Activated CD8-positive, alpha-beta memory T cell treated with anti-CD3 and anti-CD28 coated beads, Interleukin-2, amount 50 U/mL, for 24 hours (primary cell): ENCODE measurements at regions not wholly inside any gene's neighbourhood (a gene's known extent, or its start where the extent isn't known, plus 50 kb on each side); places are given as distances from the start of the nearest gene placed in this dataset.

ENCODE experiments used
- DNase-seq: peaks from one replicate; pipeline ENCODE4 v3.0.0-alpha.2; 2020; ENCODE audit errors: extremely low read depth

DNA sequence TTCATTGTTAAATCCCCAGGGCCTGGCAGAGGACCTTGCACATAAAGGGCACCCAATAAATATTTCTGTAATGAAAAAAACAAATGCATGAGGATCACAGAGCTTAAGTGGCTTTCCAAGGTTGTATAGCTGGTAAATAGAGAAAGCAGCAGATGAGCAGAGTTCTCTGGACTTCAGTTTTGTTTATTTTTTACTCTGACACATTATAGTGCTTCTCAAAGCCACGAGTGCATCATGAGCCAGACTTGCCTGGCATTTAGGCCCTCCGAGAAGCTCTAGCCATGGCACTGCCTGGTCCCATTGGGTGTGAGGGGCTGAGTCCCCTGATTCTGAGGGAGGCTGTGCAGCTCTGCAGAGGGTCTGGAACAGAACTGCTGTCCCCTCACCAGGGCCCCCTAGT is 87.2 kb upstream of the ZNF32 start:
- DNase-seq, result no peak

DNA sequence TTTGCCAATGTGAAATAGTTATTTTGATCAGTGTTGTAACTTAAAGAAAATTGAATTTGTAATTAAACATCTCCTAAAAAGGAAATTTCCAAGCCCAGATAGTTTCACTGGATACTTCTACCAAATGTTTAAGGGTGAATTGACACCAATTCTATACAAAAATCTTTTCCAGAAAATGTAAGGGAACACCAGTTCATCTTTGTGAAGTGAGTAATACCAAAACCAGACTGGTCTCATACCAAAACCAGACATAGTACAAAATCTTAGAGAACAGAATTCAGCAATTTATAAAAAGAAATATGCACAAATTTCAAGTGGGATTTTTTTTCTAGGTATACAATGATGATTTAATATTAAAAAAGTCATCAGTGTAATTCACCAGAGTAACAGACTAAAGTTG is 86.0 kb upstream of the ZNF32 start:
- DNase-seq, result no peak

DNA sequence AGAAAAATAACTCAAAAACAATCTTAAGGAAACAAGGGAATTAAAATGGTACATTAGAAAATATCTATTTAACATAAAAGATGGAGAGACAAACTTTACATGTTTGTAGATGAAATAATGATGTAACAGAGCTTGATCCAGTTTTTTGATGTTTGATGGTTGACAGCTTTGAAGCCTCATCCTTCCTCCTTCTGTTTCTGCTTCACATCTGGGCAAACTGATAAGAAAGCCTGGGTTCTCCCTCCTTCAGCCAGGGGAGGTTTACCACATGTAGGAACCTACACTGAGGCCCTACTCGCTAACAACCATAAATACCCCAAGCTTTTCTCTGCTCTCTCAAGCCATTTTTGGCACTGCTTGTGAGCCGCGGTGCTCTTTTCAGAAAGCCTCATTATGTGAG is 82.8 kb upstream of the ZNF32 start:
- no peak for DNase-seq

DNA sequence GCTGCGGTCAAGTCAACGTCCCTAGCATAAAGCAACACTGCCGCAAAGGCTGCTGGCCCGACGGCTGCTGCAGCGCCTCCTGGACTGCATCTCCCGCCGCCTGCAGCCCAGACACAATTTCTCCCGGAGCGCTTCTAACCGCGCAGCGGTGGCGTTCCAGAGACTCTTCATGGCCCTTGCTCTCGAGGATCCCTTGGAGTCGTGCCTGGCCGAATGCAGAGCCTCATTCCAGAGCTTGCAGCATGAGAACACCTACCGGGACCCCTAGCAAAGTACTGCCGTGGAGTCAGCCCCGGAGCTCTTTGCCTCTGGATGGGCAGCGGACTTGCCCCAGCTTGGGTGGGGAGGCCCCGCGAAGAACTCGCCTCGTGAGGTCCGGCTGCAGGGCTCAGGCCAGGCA is 79.7 kb upstream of the ZNF32 start:
- no peak for DNase-seq

DNA sequence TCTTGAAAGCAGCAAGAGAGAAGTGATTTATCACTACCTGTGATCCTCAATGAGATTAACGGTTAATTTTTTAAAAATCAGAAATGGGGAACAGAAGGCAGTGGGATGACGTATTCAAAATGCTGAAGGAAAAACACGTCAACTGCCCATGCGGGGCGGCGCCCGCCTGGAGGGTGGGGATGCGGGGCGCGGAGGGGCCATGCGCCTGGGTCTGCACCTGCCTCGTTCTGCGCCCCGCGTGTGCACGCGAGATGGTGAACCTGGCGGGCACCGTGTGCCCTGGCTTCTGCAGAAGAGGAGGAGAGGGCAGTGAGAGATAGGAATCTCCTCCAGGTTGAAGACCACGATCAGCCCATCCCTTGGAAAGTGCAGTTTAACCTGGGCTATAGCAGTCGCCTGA is 79.3 kb upstream of the ZNF32 start:
- DNase-seq, result no peak

DNA sequence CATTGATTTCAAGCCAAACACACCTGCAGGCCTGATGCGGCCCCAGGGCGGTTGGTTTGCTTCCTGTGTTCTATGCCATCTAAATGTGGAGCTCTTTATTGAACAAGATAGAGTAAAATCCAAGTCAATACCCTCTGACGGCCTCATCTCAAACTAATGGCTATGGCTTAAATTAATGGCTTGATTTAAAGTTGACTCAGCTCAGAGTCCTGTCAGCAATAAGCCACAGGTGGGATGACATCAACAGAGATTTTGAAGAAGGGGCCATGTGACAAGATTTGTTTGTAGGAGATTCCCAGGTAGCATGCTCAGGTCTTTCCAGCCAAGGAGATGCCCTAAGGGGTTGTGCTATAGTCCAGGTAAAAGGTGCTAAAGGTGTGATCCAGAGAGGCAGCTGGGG is 66.7 kb upstream of the ZNF32 start:
- DNase-seq, result no peak

DNA sequence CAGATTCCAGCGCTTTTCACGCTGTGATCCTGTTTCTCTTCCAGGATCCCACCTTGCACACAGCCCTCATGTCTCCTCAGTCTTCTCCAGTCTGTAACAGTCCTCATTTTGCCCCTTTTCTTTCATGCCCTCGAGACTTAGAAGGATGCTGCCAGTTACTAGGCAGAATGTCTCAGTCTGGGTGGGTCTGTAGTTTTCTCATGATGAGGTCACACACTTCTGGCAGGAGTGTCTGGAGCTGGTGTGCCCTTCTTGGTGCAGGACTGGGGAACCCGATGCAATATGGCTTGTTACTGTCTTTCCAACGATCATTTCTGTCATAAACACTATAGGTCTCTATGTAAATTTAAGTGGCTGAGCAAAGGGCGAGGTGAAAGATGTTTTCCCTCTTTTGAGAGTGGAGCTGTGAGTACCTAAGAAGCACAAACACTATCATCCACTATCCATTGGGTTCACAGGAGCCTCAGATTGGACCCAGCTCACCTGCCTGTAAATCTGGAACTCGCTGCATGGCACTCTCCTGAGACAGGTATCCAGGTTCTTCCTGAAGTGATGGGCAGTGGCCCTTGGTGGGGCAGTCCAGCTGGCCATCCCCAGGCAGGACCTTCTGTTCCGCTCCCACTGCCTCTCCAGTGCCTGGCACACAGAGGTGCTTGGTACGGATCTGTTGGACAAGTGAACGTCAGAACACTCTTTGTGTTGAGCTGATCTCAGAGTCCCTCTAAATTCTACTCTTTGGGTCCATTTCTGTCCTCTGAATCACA is 64.3 kb upstream of the ZNF32 start:
- no peak for DNase-seq

DNA sequence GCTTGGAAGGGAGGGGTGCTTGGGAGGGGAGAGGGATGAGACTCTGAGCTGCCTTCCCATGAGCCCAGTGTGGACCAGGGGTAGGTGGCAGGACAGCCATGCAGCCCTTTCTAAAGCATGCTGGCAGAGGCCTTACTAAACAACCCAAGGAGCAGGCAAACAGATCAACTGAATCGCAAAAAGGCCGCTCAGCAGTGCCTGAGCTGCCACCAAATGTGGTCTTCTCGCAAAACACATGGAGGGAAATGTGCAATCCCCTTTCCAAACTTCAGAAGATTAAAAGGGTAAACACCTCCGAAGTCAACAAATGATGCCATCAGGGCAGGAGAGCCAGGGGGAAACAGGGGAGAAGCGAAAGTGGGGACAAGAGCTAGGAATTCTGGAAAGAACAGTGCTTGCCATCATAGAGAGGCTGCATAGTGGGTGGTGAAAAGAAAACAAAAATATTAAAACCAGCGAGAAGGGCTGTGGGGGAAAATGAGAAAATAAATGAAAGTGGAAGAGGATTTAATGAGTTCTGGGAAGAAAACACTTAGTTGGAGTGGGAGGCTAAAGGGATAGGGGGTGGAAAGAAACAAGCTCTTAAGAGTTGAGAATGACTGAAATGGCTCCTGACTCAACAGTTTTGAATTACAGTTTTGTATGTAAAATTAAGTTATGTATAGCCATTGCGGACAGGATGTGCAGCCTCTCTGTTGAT is 62.2 kb upstream of the ZNF32 start:
- no peak for DNase-seq

DNA sequence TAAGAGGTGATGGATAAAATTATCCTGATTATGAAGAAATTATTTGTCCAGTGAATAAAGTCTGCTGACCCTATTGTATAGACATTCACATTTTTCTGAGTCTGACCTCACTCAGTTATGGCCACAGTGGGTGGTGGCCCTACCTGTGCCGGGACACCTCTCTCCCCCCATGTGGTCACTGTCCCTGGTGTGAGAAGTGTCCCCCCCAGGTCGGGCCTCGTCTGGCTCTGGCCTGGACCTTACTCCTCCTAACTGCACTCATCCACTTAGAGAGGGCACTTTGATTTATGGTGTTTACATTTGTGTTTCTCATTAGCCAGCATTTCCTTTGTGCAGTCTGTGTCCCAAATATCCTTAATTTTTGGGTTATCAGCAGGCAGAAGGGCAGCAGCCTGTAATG is 59.6 kb upstream of the ZNF32 start:
- DNase-seq, result no peak

DNA sequence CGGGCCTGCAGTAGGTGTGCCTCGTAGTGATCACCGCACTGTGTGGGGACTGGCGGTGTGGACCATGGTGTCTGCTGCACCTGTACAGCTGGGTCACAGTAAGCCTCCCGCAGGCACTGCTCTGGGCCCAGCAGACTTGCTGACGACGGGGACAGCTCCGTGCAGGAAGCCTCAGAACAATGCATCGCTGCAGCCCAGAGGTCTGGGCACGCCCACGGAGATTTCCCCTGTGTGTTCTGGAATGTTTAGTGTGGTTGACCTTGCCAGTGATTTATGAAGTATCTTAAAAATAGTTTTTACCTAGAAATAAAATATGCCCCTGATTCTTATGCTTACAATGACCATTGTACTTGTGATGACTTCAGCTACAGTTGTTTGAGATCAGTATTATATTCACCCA is 59.1 kb upstream of the ZNF32 start:
- no peak for DNase-seq

DNA sequence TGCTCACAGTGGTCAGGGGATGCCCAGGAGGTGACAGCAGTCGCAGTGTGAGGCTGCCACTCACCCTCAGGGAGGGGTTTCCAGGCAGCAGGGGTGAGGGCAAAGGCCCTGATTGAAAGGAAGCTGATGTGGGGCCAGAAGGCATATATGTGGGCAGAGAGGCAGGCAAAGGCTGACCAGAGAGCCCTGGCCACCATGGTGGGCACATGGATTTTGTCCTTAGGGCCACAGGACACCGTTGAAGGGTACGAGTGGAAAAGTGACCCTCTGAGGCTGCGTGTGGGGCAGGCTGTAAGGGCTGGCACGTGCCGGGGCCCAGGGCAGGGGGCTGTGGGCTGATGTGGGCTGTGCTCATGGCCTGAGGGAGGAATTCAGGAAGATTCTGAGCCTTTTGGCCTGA is 57.5 kb upstream of the ZNF32 start:
- DNase-seq, result no peak

DNA sequence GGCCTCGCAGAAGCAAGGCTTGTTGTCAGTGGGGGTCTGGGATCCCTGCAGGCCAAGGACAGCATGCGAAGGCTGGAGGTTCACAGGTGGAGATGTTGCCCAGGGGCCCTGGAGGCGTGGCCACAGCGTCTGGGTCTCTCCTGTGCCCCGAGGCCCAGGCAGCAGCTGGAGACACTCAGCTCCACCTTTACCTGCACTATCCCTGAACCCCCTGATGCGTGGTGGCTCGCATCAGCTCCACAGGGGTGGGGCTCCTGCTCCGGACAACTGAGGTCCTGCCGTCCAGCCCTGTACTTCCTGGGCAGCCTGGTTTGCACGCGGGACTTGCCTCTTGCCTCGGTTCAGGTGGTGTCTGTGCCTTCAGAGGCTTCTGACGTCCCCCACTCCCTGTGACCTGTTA is 54.6 kb upstream of the ZNF32 start:
- no peak for DNase-seq

DNA sequence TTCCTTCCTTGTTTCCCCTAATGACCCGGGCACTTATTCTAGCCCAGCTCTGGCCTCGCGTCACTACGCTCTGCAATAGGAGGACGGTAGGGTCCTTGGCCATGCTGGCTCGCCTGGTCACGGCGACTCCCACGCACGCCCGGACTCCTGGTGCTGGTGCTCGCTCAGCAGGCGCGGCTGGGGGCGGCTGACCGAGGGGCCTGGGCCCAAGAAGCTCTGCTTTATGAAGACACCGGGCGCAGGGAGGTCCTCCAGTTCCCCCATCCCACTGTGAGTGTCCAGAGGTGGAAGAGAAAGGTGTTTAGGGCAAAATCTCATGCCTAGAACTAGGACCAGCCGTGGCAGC is 54.2 kb upstream of the ZNF32 start:
- no peak for DNase-seq

DNA sequence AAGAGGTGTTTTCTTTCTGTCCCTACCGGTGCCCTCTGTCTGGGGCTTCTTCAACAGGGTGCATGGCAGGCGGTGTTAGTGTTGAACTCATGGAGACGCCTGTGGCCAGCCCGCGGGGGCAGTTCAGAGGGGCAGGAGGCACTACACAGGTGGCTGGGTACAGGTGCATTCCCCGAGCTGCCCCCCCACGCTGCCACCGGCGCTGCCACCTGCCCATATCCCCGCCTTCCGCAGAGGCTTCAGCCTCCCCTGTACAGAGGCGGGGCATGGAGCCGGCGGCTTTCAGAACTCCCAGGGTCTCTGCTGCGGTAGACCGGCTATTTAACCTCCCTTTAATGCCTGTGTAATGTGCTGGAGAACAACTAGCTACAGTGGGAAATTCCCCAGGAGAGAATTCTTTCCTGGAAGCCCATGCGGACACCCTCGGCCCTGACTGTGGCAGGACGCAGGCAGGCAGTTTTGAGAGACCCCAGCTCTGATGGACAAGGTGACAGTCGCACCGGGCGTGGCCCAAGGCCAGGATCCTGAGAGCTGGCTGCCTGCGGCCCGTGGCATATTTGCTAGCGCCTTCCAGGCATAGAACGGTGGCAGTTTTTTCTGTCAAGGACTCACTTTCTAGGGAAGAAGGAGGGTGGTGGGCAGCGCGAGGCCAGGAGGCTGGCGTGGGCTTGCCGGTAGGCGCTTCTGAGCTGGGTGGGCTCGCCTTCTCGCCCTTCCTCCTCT is 53.7 kb upstream of the ZNF32 start:
- DNase-seq, result no peak

DNA sequence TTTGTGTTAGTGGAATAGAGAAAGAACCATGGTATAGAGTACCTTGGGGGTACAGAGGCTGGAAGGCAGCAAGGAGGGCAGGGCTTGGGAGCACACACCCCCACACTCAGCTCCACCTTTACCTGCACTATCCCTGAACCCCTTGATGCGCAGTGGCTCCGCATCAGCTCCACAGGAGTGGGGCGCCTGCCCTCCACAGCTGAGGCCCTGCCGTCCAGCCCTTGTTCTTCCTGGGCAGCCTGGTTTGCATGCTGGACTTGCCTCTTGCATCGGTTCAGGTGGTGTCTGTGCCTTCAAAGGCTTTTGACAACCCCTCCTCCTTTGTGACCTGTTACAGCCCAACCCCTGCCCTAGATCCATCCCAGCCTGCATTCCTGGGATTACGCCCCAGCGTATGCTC is 52.6 kb upstream of the ZNF32 start:
- DNase-seq, result no peak

DNA sequence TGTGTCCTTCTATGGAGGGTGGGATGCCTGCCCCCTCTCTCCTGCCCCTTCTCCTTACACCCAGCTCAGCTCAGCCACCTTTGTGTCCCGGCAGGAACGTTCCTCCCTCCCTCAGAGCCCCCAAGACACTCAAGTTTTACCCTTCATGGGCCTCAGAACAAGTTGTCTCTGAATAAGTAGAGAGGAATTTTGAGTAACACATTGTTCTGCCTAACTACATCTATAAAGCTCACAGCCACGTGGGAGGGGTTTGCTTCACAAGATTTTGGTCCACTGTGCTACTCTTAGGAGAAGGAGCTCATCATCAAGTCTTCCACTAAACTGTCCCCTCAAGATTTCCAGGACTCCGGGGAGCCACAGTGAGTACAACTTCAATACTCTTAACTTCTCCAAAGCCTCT is 51.6 kb upstream of the ZNF32 start:
- no peak for DNase-seq

DNA sequence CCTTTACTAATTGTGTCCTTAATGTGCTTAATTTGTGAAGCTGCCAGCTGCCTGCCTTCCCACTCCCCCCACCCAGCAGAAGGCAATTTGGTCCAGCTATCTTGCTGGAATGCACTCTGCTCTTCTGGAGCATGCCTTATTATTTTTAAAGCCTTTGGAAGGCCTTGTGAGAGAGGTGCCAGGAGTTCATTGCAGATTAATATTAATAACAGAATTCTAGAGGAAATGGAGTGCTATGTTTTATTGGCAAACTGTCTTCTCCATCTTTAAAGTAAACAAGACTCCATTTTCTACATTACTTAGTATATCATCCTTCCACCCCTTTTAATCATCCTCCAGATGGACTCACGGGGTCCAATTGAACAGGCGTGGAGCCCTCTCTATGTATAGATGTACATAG is 50.8 kb upstream of the ZNF32 start:
- DNase-seq, result no peak
